Urothelium cell line (cell line): ENCODE measurements at regions not wholly inside any gene's neighbourhood (a gene's known extent, or its start where the extent isn't known, plus 50 kb on each side); places are given as distances from the start of the nearest gene placed in this dataset.
"Not testable (repeated sequence)": the region's sequence is repeated elsewhere in the genome, so short reads cannot be mapped to it uniquely, and the experiment has no call there.

Experiments used
- DNase-seq: peaks from one replicate; pipeline ENCODE4 v3.0.0; 2011; ENCODE audit warnings: low spot score, mixed read lengths
- FAIRE-seq: peaks from 2 replicates; lab custom pipeline; 2011; peaks lifted over from hg19 to GRCh38; lab: Jason Lieb, UNC

DNA sequence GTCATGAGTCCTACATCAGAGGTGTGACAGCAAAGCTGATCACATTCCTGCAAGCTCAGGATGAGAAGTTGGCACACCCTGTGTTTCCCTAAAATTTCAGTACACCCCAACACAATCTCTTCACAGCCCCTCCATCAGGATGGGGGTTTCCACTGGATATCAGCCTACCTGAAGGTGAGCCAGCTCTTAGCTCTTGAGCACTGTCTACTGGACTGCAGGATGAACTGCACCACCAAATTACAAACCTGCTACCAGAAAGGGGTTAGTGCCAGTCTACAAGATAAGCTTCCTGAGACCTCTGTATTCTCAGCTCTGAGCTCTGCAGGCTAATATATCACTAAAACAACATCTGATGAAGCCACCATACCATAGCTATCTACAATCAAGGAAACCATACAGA lies 1616.2 kb upstream of the SPRY2 start:
- DNase-seq (no peak), FAIRE-seq (no peak)

GRCh38 chr13:81929988-81930387 lies 1589.1 kb upstream of the SPRY2 start:
- FAIRE-seq = no peak
- DNase-seq = peak; percentile 5

GRCh38 chr13:81927347-81927746 lies 1586.4 kb upstream of the SPRY2 start:
- DNase-seq (peak; percentile 3), FAIRE-seq (no peak)

DNA sequence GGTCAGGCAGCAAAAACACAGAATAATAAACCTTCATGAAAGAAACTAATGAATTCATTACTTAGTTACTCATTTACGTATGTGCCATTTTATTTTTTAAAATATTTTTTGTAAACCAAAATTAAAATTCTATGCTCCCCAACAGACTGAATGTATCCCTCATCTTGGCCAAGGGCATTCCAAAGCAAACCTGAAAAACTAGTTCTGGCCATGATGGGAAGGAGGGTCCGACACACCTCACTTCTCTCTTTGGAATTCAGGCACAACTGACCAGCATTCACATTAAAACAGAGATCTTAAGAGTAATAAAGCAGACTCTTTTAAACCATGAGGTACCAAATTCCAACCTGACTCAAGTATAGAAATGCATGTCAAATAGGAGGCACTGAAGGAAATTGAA lies 1576.9 kb upstream of the SPRY2 start:
- FAIRE-seq (no peak), DNase-seq (no peak)

GRCh38 chr13:81916461-81916860 lies 1575.5 kb upstream of the SPRY2 start:
- FAIRE-seq (no peak), DNase-seq (no peak)

- DNase-seq = no peak
- no peak for FAIRE-seq
Measured at GRCh38 chr13:81907787-81908372, 1567.0 kb upstream of the SPRY2 start.

GRCh38 chr13:81888855-81889254 lies 1547.9 kb upstream of the SPRY2 start:
- DNase-seq (no peak), FAIRE-seq (no peak)

DNA sequence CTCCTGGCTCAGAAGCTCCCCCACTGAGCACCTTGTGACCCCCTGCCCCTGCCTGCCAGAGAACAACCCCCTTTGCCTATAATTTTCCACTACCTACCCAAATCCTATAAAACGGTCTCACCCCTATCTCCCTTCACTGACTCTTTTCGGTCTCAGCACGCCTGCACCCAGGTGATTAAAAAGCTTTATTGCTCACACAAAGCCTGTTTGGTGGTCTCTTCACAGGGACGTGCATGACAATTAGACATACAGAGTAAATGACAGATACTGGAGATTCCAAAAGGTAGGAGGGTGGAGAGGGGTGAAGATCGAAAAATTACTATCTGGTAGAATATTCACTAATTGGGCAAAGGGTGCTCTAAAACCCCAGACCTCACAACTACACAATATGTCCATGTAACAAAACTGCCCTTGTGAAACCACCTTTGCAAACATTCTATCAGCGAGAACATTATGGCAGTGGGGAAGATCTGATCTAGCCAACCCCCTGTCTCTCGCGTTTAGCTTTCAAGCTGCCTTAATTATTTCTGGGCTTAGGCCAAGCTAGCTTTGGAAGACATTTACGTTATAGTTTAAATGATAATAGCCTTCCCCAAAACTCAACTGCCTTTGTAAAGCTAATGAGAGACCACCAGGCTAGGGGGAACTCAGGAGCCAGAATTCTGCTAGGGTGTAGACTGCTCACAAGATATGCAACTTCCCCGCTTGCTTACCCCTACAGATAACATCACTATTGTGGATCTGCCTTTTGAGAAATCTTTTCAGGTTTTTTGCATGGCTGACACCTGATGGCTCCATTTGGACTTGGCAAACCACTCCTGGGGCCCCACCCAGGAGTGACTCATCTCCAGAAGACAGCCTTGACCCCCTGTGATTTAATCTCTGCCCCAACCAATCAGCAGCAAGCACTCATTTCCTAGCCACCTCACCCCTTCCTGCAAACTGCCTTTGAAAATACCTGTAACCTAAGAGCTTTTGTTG lies 1534.0 kb upstream of the SPRY2 start:
- FAIRE-seq (no peak), DNase-seq (no peak)

DNA sequence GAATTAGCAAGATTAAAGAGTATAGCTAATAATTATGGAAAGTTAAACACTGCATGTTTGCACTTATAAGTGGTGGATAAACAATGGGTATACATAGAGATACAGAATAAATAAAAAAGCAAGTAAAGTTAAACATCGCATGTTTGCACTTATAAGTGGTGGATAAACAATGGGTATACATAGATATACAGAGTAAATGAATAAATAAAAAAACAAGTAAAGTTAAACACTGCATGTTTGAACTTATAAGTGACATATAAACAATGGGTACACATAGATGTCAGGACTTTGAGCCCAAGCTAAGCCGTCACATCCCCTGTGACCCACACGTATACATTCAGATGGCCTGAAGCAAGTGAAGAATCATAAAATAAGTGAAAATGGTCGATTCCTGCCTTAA lies 1533.3 kb upstream of the SPRY2 start:
- DNase-seq (no peak), FAIRE-seq (no peak)

- DNase-seq (peak; percentile 2), FAIRE-seq (no peak)
Measured at GRCh38 chr13:81872581-81872980, 1531.7 kb upstream of the SPRY2 start.

GRCh38 chr13:81871751-81872325 lies 1530.9 kb upstream of the SPRY2 start:
- not testable (repeated sequence) for FAIRE-seq, DNase-seq

DNA sequence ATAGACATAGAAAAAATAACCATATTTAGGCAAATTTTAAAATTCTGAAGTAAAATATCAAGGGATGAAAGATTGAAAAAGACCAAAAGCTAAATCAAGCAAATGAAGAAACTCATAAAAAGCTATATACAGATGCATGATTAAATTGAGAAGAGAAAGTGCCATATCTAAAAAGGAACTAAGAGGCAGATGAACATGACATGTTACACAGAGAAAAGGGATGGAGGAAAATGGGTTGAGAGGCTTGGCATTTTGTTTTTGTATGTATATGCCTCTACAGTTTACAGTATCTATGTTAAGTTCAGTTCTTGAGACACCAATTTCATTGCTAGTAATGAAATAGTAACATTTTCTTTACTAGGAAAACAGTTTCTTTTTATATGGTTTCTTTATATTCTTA lies 1507.4 kb upstream of the SPRY2 start:
- DNase-seq = no peak
- FAIRE-seq = no peak

DNA sequence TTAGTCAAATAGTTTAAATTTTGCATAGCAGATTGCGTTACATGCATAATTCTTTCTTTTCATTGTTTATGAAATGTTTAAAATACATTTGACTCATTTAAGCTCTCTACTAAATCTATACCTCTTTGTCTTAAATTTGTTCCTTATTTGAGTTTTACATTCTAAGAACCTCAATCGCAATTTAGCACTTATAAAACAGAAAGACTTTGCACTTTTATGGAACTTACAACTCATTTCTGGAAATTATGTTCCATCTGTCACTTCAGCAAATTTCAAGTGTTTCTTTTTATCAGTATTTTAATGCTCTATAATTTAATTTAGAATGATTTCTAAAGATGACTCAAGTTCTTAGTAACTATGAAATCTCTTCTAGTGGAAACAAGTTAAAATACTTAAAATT lies 1505.8 kb upstream of the SPRY2 start:
- FAIRE-seq = no peak

DNA sequence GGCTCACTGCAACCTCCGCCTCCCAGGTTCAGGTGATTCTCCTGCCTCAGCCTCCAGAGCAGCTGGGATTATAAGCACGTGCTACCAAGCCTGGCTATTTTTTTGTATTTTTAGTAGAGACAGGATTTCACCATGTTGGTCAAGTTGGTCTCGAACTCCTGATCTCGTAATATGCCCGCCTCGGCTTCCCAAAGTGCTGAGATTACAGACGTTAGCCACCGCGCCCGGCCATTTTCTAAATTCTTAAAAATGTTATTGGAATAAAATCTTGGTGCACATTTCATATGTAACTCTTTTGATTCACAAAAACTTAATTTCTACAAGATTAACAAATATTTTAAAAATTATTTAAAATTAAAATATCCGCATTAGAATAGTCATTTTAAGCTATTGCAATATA lies 1480.3 kb upstream of the SPRY2 start:
- FAIRE-seq (no peak), DNase-seq (no peak)

More for the DNA sequence above, 1505.8 kb upstream of the SPRY2 start:
- no peak for DNase-seq

DNA sequence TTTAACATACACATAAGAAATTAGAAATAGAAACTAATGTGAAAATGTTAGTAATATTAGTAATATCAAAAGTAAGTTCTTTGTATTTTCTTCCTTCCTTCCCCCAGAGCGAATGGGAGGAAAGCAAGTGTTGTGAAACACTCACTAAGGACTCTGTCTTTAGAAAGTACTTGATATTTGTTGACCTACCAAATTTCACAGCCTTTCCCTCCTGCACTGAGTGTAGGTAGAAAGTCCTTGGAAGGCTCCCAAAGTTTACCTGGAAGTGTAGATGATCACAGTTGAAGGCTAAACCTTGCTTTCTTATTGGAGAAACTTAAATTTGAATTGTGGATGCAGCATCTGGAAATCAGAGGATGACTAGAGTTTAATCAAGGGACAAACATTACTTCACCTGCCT lies 1459.5 kb upstream of the SPRY2 start:
- no peak for FAIRE-seq

GRCh38 chr13:81795710-81796109 lies 1454.8 kb upstream of the SPRY2 start:
- no peak for FAIRE-seq

More for the DNA sequence above, 1459.5 kb upstream of the SPRY2 start:
- no peak for DNase-seq

GRCh38 chr13:81791641-81792040 lies 1450.7 kb upstream of the SPRY2 start:
- FAIRE-seq (no peak), DNase-seq (no peak)

More at GRCh38 chr13:81795710-81796109, 1454.8 kb upstream of the SPRY2 start:
- DNase-seq = no peak

DNA sequence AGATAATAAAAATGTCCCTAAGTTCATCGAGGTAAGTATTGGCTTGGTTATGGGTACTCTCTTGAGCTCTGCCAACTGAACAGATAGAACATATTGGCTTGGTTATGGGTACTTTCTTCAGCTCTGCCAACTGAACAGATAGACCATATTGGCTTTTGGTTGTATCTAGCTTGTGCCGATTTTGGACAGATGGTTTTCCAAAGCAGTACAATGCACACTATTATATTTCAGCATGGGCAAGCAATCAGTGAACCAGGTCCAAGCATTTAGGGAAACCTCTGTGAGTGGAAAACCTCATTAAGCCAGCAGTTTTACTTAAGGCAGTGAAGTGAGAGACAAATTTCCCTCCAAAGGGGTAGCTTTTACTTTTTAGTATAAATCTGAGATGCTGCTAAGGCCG lies 1440.5 kb upstream of the SPRY2 start:
- FAIRE-seq (no peak), DNase-seq (no peak)

DNA sequence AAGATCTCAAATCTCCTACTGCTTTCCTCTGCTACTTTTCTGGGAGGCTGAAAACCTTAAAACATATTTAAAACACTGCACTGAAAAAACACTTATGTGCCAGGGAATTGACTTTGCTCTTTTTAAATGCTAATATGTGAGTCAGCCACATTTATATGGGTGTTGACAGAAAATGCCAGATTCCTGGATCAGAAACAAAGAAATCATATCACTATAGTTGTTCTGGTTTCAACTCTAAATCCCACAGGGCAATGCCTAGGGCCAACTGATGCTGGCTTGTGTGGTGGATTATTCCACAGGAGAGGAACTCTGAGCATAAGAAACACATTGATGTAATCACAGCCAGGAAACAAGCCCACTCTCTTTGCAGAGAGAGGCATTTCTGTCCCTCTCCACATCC lies 1439.0 kb upstream of the SPRY2 start:
- DNase-seq (no peak), FAIRE-seq (no peak)

- FAIRE-seq (no peak), DNase-seq (no peak)
Measured at GRCh38 chr13:81778350-81778749, 1437.4 kb upstream of the SPRY2 start.

DNA sequence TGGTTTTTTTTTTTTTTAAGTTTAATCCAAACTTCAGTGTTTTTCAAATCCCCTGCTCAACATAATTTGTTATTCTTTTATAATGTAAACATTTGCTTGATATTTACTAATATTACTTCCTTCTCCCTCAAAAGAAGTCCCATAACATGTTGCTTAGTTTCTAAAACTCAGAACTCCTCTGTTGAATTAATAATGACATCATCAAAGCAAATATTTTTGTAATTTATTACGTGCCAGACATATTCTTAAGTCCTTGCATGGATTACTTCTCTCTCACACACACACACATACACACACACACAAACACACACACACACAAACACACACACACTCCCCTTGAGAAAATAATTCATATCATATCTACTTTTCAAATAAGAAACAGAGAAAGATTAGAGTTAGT lies 1432.3 kb upstream of the SPRY2 start:
- no peak for FAIRE-seq

DNA sequence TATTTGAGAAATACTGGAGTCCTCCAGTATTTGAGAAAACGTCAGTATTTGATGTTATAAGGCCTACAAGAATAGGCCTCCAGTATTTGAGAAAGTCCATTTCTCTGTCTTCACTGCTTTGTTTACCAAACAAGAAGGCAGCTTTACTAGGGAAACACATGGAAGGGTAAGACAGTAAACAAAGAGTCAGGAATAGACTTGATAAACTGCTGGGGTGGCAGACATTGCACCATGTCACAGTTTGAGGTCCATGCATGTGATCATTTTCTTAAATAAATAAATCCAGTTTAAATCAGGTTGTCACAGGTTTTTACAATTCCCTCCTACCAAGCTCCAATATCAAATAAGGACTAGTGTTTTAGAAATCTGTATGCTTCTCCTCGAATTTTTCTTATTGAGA lies 1431.0 kb upstream of the SPRY2 start:
- FAIRE-seq (no peak), DNase-seq (no peak)

More for the DNA sequence above, 1432.3 kb upstream of the SPRY2 start:
- no peak for DNase-seq
